OCI-LY7 (cell line): ENCODE measurements at regions not wholly inside any gene's neighbourhood (a gene's known extent, or its start where the extent isn't known, plus 50 kb on each side); places are given as distances from the start of the nearest gene placed in this dataset.

ENCODE experiments used
- CTCF ChIP-seq: fragments of 200-600 bp; sonication (generic); conservative IDR thresholded peaks from 2 replicates; pipeline ENCODE4 v1.5.1; 2014; ENCODE audit warnings: mild to moderate bottlenecking, antibody characterized with exemption, low read length, moderate library complexity, mixed read lengths
- EZH2phosphoT487 ChIP-seq: fragments of 200-600 bp; sonication (generic); IDR thresholded peaks from 2 replicates; pipeline ENCODE4 v1.6.1; 2018; ENCODE audit warnings: low read depth, borderline replicate concordance, mild to moderate bottlenecking, mixed run types, antibody characterized with exemption, low read length, moderate library complexity, mixed read lengths

DNA sequence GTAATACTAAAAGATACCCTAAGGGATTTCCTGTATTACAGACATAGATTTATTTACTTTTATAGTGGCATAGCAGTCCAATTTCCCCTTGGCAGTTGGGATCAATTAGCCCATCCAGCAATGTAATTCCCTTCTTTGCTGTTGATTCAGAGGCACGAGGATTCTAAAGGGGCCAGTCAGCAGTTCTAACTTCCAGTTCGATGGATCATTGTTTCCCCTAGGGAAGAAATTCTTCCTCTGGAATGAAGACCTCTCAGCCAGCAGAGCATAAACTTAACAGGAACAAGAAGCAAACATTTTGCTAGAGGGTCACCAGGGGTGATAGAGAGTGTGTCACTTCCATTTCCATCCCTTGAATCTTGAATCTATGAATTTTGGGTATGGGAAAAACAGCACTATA lies 395.7 kb upstream of the NOVA1 start:
- no peak for TF ChIP-seq CTCF
- no peak for TF ChIP-seq EZH2phosphoT487
